ENCODE measurements at regions not wholly inside any gene's neighbourhood (a gene's known extent, or its start where the extent isn't known, plus 50 kb on each side); places are given as distances from the start of the nearest gene placed in this dataset.
"Not testable (repeated sequence)": the region's sequence is repeated elsewhere in the genome, so short reads cannot be mapped to it uniquely, and the experiment has no call there.

GRCh38 chr20:30524155-30524554 is 733.3 kb upstream of the DEFB115 start:
- TF ChIP-seq EZH2 (IDR thresholded peaks at IDR 0.05; ENCODE audit: insufficient read depth, low read length), result not testable (repeated sequence)
- TF ChIP-seq, protein P1, sequence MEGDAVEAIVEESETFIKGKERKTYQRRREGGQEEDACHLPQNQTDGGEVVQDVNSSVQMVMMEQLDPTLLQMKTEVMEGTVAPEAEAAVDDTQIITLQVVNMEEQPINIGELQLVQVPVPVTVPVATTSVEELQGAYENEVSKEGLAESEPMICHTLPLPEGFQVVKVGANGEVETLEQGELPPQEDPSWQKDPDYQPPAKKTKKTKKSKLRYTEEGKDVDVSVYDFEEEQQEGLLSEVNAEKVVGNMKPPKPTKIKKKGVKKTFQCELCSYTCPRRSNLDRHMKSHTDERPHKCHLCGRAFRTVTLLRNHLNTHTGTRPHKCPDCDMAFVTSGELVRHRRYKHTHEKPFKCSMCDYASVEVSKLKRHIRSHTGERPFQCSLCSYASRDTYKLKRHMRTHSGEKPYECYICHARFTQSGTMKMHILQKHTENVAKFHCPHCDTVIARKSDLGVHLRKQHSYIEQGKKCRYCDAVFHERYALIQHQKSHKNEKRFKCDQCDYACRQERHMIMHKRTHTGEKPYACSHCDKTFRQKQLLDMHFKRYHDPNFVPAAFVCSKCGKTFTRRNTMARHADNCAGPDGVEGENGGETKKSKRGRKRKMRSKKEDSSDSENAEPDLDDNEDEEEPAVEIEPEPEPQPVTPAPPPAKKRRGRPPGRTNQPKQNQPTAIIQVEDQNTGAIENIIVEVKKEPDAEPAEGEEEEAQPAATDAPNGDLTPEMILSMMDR (IDR thresholded peaks at IDR 0.05; ENCODE audit: insufficient read depth, low read depth, low read length), result not testable (repeated sequence)

All from astrocyte (in vitro differentiated cells and primary cell).